GM23338 (cell line): ENCODE measurements at regions not wholly inside any gene's neighbourhood (a gene's known extent, or its start where the extent isn't known, plus 50 kb on each side); places are given as distances from the start of the nearest gene placed in this dataset.

Experiments used
- ATAC-seq: fragments of 200-7000 bp; cut with Tn5 transposase; 3 replicates; pipeline ENCODE4 v1.9.1; 2020
- DNase-seq: peaks from one replicate; pipeline ENCODE4 v3.0.0-alpha.2; 2015; ENCODE audit warnings: low spot score
- H2AFZ ChIP-seq: fragments of 200-600 bp; sonication (generic); 2 replicates; pipeline ENCODE4 v1.8.0; 2016; ENCODE audit warnings: antibody characterized with exemption, mild to moderate bottlenecking, moderate library complexity
- H3F3A ChIP-seq: fragments of 200-600 bp; sonication (generic); replicated peaks from 2 replicates; pipeline ENCODE4 v1.8.0; 2017; ENCODE audit warnings: antibody characterized with exemption, mixed run types, low read depth
- H3K27ac ChIP-seq: fragments of 200-600 bp; sonication (generic); 2 replicates; pipeline ENCODE4 v1.6.1; 2016; ENCODE audit warnings: low read depth
- H3K27me3 ChIP-seq: fragments of 200-600 bp; sonication (generic); 2 replicates; pipeline ENCODE4 v1.8.0; 2016; ENCODE audit warnings: mild to moderate bottlenecking, mixed run types, moderate library complexity; ENCODE audit not compliant: insufficient read depth
- H3K36me3 ChIP-seq: fragments of 200-600 bp; sonication (generic); 2 replicates; pipeline ENCODE4 v1.8.0; 2016; ENCODE audit warnings: mild to moderate bottlenecking; ENCODE audit not compliant: insufficient read depth
- H3K4me1 ChIP-seq: fragments of 200-600 bp; sonication (generic); 2 replicates; pipeline ENCODE4 v1.8.0; 2016; ENCODE audit warnings: mild to moderate bottlenecking, moderate library complexity; ENCODE audit not compliant: insufficient read depth
- H3K4me2 ChIP-seq: fragments of 200-600 bp; sonication (generic); 2 replicates; pipeline ENCODE4 v1.7.1; 2017; ENCODE audit warnings: mixed run types
- H3K4me3 ChIP-seq: fragments of 200-600 bp; sonication (generic); 2 replicates; pipeline ENCODE4 v1.6.1; 2016; ENCODE audit warnings: mixed run types
- H3K79me2 ChIP-seq: fragments of 200-600 bp; sonication (generic); replicated peaks from 2 replicates; pipeline ENCODE4 v1.8.0; 2017; ENCODE audit warnings: mild to moderate bottlenecking; ENCODE audit not compliant: insufficient read depth
- H3K9me2 ChIP-seq: fragments of 200-600 bp; sonication (generic); 2 replicates; pipeline ENCODE4 v1.8.0; 2017; ENCODE audit not compliant: insufficient read depth
- H4K20me1 ChIP-seq: fragments of 200-600 bp; sonication (generic); replicated peaks from 2 replicates; pipeline ENCODE4 v1.8.0; 2017; ENCODE audit warnings: mild to moderate bottlenecking; ENCODE audit not compliant: insufficient read depth
- H3K27ac Mint-ChIP-seq: 2 replicates; pipeline ENCODE4 v1.8.0; 2020; ENCODE audit warnings: inconsistent platforms, mild to moderate bottlenecking, moderate library complexity, mixed read lengths
- H3K27me3 Mint-ChIP-seq: 3 replicates; pipeline ENCODE4 v1.8.0; 2022; ENCODE audit warnings: low read depth, mild to moderate bottlenecking, moderate library complexity, mixed read lengths, inconsistent platforms; ENCODE audit not compliant: insufficient read depth, poor library complexity
- H3K36me3 Mint-ChIP-seq: 3 replicates; pipeline ENCODE4 v1.8.0; 2021; ENCODE audit warnings: low read depth, mild to moderate bottlenecking, inconsistent platforms, moderate library complexity, mixed read lengths
- H3K4me1 Mint-ChIP-seq: 3 replicates; pipeline ENCODE4 v1.8.0; 2020; ENCODE audit warnings: mild to moderate bottlenecking, inconsistent platforms, mixed read lengths
- H3K4me3 Mint-ChIP-seq: 3 replicates; pipeline ENCODE4 v1.8.0; 2021; ENCODE audit warnings: moderate library complexity, mild to moderate bottlenecking, inconsistent platforms, mixed read lengths
- H3K9me3 Mint-ChIP-seq: 3 replicates; pipeline ENCODE4 v1.8.0; 2020; ENCODE audit warnings: moderate library complexity, mild to moderate bottlenecking, inconsistent platforms, mixed read lengths
- ETS1 ChIP-seq: IDR thresholded peaks from 2 replicates; pipeline ENCODE4 v1.6.1; 2016; ENCODE audit warnings: antibody characterized with exemption
- EZH2phosphoT487 ChIP-seq: fragments of 200-600 bp; sonication (generic); IDR thresholded peaks from one replicate; pipeline ENCODE4 v1.8.1; 2018; ENCODE audit warnings: antibody characterized with exemption; ENCODE audit not compliant: unreplicated experiment
- POLR2AphosphoS5 ChIP-seq: IDR thresholded peaks from 2 replicates; pipeline ENCODE4 v1.6.1; 2016; ENCODE audit warnings: antibody characterized with exemption, low read depth
- REST ChIP-seq: IDR thresholded peaks from one replicate; pipeline ENCODE4 v1.6.1; 2018; ENCODE audit warnings: antibody characterized with exemption; ENCODE audit not compliant: unreplicated experiment
- ZNF331 ChIP-seq: fragments of 250-450 bp; sonication (Bioruptor Pico); IDR thresholded peaks from 2 replicates; pipeline ENCODE4 v1.5.0; 2020; ENCODE audit warnings: low read depth, mild to moderate bottlenecking, moderate library complexity
- ZNF462 ChIP-seq: fragments of 250-450 bp; sonication (Bioruptor Pico); IDR thresholded peaks from 2 replicates; pipeline ENCODE4 v1.5.0; 2020; ENCODE audit warnings: mild to moderate bottlenecking, moderate library complexity

DNA sequence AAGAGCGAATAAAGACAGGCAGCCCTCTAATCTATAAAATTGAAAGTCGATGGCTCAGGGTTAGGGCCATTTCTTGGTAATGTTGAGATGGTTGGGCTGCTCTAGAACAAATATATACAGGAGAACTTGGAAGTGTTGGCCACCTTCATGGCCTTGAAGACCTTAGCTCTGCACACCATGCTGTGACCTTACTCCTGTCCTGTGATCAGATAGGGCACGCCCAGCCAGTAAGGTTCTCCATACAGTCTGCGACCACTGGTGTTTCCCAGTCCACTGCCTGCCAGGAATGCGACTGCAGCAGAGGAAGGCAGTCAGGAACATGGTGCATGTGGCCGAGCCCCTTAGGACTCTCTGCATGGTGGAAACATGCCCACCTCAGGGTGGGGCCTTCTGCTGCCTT is 73.2 kb upstream of the PSMA6 start:
- Histone ChIP-seq H2AFZ (no peak overlapping the region), H3K4me2 (no peak overlapping the region), H3K36me3 (no peaks in the 10 kb centered on the region), H4K20me1 (no peaks in the 10 kb centered on the region), H3K9me2 (no peaks in the 10 kb centered on the region), H3K27me3 (no peaks in the 10 kb centered on the region), H3F3A (no peaks in the 10 kb centered on the region), H3K4me3 (no peak overlapping the region), H3K4me1 (no peaks in the 10 kb centered on the region), H3K79me2 (no peaks in the 10 kb centered on the region), H3K27ac (no peak overlapping the region)
- no peaks in the 10 kb centered on the region; the same call in 2 of the 3 replicates for H3K36me3 Mint-ChIP-seq
- no peak overlapping the region for H3K4me3 Mint-ChIP-seq
- peaks cover 9% of the 10 kb centered on the region for H3K4me1 Mint-ChIP-seq
- H3K27me3 Mint-ChIP-seq: peaks cover 2% of the 10 kb centered on the region
- TF ChIP-seq ZNF462 (CRISPR knock-in tag) (no peak), EZH2phosphoT487 (no peak), ZNF331 (no peak), REST (no peak), POLR2AphosphoS5 (no peak), ETS1 (no peak)
- ATAC-seq (no peak), DNase-seq (no peak)
- H3K9me3 Mint-ChIP-seq: no peaks in the 10 kb centered on the region
- no peak overlapping the region for H3K27ac Mint-ChIP-seq
